ENCODE measurements at regions not wholly inside any gene's neighbourhood (a gene's known extent, or its start where the extent isn't known, plus 50 kb on each side); places are given as distances from the start of the nearest gene placed in this dataset.

GRCh38 chr21:38663282-38663681, 142.4 kb upstream of the ETS2 start:
- TF ChIP-seq POLR2A (IDR thresholded peaks at IDR 0.05) = no peak
- no peak for TF ChIP-seq CTCF (IDR thresholded peaks at IDR 0.05 in 4 of 5, conservative IDR thresholded peaks at IDR 0.05 in 1 of 5)
